GM19468 (cell line): ENCODE measurements at regions not wholly inside any gene's neighbourhood (a gene's known extent, or its start where the extent isn't known, plus 50 kb on each side); places are given as distances from the start of the nearest gene placed in this dataset.
"Not testable (repeated sequence)": the region's sequence is repeated elsewhere in the genome, so short reads cannot be mapped to it uniquely, and the experiment has no call there.

Experiments
- ATAC-seq: cut with Tn5 transposase; IDR thresholded peaks from one replicate; pipeline ENCODE4 v1.9.1; 2021; ENCODE audit warnings: mild to moderate bottlenecking, moderate library complexity, moderate number of reproducible peaks; ENCODE audit not compliant: unreplicated experiment; ENCODE audit errors: extremely low read depth

GRCh38 chr3:95468331-95468730 lies 1346.1 kb upstream of the EPHA6 start:
- no peak for ATAC-seq

DNA sequence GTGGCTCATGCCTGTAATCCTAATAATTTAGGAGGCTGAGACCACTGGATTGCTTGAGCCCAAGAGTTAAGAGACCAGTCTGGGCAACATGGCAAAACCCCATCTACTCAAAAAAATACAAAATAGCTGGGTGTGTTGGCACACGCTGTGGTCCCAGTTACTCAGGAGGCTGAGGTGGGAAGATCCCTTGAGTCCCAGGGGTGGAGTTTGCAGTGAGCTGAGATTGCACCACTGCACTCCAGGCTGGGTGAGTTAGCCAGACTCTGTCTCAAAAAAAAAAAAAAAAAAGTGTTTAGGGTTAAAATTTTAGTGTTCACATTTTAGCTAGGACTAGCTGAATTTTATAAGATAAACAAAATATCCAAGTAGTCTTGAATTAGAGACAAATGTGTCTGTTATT lies 1340.1 kb upstream of the EPHA6 start:
- no peak for ATAC-seq

GRCh38 chr3:95476534-95476933 lies 1337.9 kb upstream of the EPHA6 start:
- no peak for ATAC-seq

DNA sequence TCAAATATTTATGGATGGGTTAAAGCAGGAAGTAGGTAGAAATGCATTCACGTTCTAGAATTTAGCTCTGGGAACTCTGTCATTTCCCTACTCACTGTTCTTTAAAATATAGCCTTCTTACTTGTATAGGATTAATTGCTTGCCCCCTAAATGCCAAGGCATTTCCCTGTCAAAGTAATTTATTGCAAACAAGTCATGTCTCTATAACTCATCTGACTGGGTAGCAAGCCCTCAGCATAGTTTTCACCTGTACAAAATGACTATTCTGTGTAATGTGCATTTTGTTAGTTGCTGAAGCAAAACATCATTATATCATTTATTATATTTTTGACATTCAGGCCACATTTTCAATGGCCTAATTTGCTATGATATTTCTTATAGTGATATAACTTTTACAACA lies 1308.2 kb upstream of the EPHA6 start:
- ATAC-seq = no peak

- no peak for ATAC-seq
Measured at GRCh38 chr3:95508124-95508523, 1306.3 kb upstream of the EPHA6 start.

- no peak for ATAC-seq
Measured at GRCh38 chr3:95511828-95512227, 1302.6 kb upstream of the EPHA6 start.

DNA sequence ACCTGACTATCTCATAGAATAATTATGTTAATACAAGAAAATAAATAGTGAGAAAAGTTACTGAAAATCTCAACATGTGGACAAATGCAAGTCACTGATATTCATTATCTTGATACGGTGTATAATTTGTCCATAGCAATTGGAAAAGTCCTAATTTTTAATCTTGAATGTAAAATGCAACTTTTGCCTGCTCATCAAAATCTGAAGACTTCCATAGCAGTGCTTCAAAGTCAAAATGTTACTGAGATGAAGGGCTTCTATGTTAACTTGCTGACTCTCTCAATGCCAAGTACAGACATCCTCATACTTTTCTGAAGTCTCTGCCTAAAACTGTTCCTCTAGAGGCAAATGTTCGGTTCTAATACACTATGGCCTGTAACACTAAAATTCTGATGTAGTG lies 1300.1 kb upstream of the EPHA6 start:
- ATAC-seq = no peak

- ATAC-seq = no peak
Measured at GRCh38 chr3:95521396-95521795, 1293.0 kb upstream of the EPHA6 start.

- ATAC-seq = no peak
Measured at GRCh38 chr3:95522449-95522848, 1291.9 kb upstream of the EPHA6 start.

GRCh38 chr3:95539950-95540483 lies 1274.4 kb upstream of the EPHA6 start:
- no peak for ATAC-seq

- ATAC-seq = no peak
Measured at GRCh38 chr3:95565502-95565901, 1248.9 kb upstream of the EPHA6 start.

DNA sequence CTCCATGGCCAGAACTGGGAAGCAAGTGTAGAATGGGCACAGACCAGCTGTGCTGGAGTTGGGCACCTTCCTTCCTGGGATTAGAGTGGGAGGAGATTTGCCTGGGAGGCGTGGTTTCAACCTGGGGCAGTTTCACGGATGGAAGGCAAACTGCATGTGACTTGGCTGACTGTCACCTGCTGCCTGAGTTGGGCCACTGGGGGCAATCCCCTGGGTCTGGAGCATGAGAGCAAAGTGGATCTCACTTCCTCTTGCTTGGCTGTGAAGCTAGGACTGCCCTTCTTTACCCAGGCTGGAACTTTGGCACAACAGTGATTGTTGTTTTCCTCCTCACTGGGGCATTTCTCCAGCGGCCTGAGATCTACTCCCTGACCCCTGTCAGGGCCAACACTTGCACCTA lies 1247.0 kb upstream of the EPHA6 start:
- ATAC-seq = no peak

- ATAC-seq = no peak
Measured at GRCh38 chr3:95586754-95587153, 1227.6 kb upstream of the EPHA6 start.

GRCh38 chr3:95587641-95588040 lies 1226.8 kb upstream of the EPHA6 start:
- not testable (repeated sequence) for ATAC-seq

DNA sequence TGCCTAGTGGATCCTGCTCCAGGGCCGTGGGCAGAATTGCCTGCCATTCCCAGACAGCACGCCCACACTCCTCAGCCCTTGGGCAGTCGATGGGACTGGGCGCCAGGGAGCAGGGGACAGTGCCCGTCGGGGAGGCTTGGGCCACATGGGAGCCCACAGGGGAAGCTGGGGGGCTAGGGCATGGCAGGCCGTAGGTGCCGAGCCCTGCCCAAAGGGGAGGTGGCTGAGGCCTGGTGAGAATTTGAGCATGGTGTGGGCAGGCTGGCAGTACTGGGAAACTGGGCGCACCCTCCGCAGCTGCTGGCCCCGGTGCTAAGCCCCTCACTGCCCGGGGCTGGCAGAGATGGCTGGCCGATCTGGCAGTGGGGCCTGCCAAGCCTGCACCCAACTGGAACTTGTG lies 1225.9 kb upstream of the EPHA6 start:
- ATAC-seq = no peak

DNA sequence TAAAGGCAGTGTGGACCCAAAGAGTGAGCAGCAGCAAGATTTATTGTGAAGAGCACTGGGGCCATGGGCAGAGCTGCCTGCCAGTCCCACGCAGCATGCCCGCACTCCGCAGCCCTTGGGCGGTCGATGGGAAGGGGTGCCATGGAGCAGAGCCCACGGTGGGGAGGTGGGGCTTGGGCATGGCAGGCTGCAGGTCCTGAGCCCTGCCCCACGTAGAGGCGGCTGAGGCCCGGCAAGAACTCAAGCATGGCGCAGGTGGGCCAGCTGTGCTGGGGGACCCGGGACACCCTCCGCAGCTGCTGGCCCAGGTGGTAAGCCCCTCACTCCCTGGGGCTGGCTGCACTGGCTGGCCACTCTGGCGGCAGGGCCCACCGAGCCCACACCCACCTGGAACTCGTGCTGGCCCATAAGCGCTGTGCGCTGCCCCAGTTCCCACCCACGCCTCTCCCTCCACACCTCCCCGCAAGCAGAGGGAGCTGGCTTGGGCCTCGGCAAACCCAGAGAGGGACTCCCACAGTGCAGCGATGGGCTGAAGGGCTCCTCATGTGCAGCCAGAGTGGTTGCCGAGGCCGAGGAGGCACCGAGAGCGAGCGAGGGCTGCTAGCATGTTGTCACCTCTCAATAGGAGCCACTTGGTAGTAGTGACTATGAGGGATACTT lies 1218.8 kb upstream of the EPHA6 start:
- no peak for ATAC-seq

- ATAC-seq = no peak
Measured at GRCh38 chr3:95607926-95608325, 1206.5 kb upstream of the EPHA6 start.

- ATAC-seq = no peak
Measured at GRCh38 chr3:95609411-95609810, 1205.0 kb upstream of the EPHA6 start.

DNA sequence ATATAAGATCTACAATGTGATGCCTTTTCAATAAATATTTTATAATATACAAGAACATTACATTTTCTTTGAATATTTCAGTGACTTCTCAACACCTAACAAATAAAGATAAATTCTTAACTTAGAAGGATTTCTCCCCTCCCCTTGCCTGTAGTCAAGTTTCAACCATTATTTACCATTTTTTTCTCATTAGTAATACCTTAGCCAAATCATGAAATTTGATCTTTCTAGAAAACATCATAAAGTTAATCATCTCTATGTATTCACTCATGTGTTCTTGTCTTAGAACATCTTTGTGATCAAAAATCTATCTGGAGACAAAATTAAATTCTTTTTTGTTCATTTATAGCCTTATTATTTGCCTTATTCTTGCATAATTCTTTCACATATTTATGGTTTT lies 1201.8 kb upstream of the EPHA6 start:
- ATAC-seq = no peak

- ATAC-seq = no peak
Measured at GRCh38 chr3:95613993-95614392, 1200.4 kb upstream of the EPHA6 start.

- ATAC-seq = no peak
Measured at GRCh38 chr3:95615592-95616310, 1198.6 kb upstream of the EPHA6 start.

- no peak for ATAC-seq
Measured at GRCh38 chr3:95626107-95626506, 1188.3 kb upstream of the EPHA6 start.
